ENCODE measurements at regions not wholly inside any gene's neighbourhood (a gene's known extent, or its start where the extent isn't known, plus 50 kb on each side); places are given as distances from the start of the nearest gene placed in this dataset.

DNA sequence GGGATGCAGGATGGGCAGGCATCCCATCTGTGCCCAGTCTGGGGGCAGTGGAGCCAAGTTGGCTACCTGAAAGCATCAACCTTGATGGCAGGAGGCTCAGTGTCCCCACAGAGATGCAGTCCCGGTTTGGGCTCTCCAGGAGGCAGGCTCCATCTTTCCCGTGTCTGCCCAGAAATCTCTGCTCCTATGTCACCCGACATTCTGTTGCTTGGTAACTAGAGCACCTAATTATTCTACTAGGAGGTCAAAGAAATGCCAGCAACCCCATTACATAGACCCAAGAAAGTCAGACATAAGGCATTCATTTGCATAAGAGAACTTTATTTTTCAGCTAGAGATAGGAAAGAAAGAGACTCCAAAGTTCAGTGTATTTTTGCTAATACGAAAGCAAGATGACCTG is 100.3 kb upstream of the BACE2 start:
- TF ChIP-seq RAD21 (conservative IDR thresholded peaks at IDR 0.05) = no peak
- TF ChIP-seq TAF1 (IDR thresholded peaks at IDR 0.05; ENCODE audit: low read depth) = no peak
- TF ChIP-seq, protein P1, sequence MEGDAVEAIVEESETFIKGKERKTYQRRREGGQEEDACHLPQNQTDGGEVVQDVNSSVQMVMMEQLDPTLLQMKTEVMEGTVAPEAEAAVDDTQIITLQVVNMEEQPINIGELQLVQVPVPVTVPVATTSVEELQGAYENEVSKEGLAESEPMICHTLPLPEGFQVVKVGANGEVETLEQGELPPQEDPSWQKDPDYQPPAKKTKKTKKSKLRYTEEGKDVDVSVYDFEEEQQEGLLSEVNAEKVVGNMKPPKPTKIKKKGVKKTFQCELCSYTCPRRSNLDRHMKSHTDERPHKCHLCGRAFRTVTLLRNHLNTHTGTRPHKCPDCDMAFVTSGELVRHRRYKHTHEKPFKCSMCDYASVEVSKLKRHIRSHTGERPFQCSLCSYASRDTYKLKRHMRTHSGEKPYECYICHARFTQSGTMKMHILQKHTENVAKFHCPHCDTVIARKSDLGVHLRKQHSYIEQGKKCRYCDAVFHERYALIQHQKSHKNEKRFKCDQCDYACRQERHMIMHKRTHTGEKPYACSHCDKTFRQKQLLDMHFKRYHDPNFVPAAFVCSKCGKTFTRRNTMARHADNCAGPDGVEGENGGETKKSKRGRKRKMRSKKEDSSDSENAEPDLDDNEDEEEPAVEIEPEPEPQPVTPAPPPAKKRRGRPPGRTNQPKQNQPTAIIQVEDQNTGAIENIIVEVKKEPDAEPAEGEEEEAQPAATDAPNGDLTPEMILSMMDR (IDR thresholded peaks at IDR 0.05; ENCODE audit: poor library complexity, severe bottlenecking) = no peak
- TF ChIP-seq EZH2 (IDR thresholded peaks at IDR 0.05; ENCODE audit: borderline replicate concordance, insufficient read depth, low read length, poor library complexity, severe bottlenecking) = no peak
- TF ChIP-seq EP300 (conservative IDR thresholded peaks at IDR 0.05; ENCODE audit: poor library complexity, severe bottlenecking) = no peak
- TF ChIP-seq POLR2AphosphoS5 (IDR thresholded peaks at IDR 0.05) = no peak
- TF ChIP-seq MXI1 (conservative IDR thresholded peaks at IDR 0.05; ENCODE audit: poor library complexity, severe bottlenecking) = no peak
- TF ChIP-seq SMC3 (conservative IDR thresholded peaks at IDR 0.05; ENCODE audit: poor library complexity) = no peak
